Pancreas (tissue), 10 donors: ENCODE measurements at regions not wholly inside any gene's neighbourhood (a gene's known extent, or its start where the extent isn't known, plus 50 kb on each side); places are given as distances from the start of the nearest gene placed in this dataset.

ENCODE experiments used
- ATAC-seq, 4 donors: fragments of 200-7000 bp; cut with Tn5 transposase; one replicate each; pipeline versions ENCODE4 v1.8.0 to v1.9.1; 2020; ENCODE audit warnings: mild to moderate bottlenecking in 4 of 4, moderate library complexity in 4 of 4
- DNase-seq, 6 donors: peaks; one replicate each; pipeline ENCODE4 v3.0.0-alpha.2; 2020
- FAIRE-seq: peaks from 2 replicates; lab custom pipeline; 2012; peaks lifted over from hg19 to GRCh38; lab: Jason Lieb, UNC
- H3K27ac ChIP-seq, 4 donors: fragments of 200-600 bp; sonication (generic); 1 replicate in 3 of 4; 2 replicates in 1 of 4; pipeline versions ENCODE4 v1.5.0 to v1.8.0; 2020
- H3K27me3 ChIP-seq, 4 donors: fragments of 200-600 bp; one replicate each; pipeline ENCODE4 v1.8.0; 2021
- H3K36me3 ChIP-seq, 3 donors: fragments of 200-600 bp; sonication (generic) in 1 of 3; one replicate each; pipeline versions ENCODE4 v1.5.0 to v1.8.0; 2020 to 2021
- H3K4me1 ChIP-seq, 3 donors: fragments of 200-600 bp; one replicate each; pipeline ENCODE4 v1.8.0; 2021
- H3K4me3 ChIP-seq, 4 donors: fragments of 200-600 bp; sonication (generic) in 2 of 4; one replicate each; pipeline versions ENCODE4 v1.5.0 to v1.8.0; 2020 to 2021
- H3K9me3 ChIP-seq, 4 donors: fragments of 200-600 bp; one replicate each; pipeline ENCODE4 v1.8.0; 2021
- CTCF ChIP-seq, 4 donors: fragments of 200-600 bp; sonication (generic) in 3 of 4; IDR thresholded peaks; one replicate each; pipeline versions ENCODE4 v1.5.0 to v1.8.0; 2021; ENCODE audit warnings: antibody characterized with exemption in 4 of 4
- WGBS, 2 donors: extraction: QIAGEN DNeasy Blood & Tissue Kit; methylation state at CpG; one replicate each; pipeline ENCODE4 v1.1.7; 2013; 5-methylcytosine and 5-hydroxymethylcytosine counted together
- intact Hi-C, 3 donors: fragments of 100-400 bp; cut with DNase I; formaldehyde crosslinking; loops; one replicate each; pipeline versions ENCODE4 v1.11.1 to v1.14.2; 2022
- donor health status: healthy with polysubstance abuse.
- donor health status: DM: no; HTN: no; CAD: no; lungs with moderate emphysema.
- donor health status: DM: no; HTN: no; CAD: no.
- donor health status: control.
- donor health status: control.
- donor health status: Bipolar disorder and iron deficiency.
- donor health status: DM: yes; HTN: yes; CAD: no.
- donor health status: DM: no; HTN: no; CAD: no.
- donor health status: DM: no; HTN: no; CAD: no.
- donor health status: DM: yes; HTN: yes; CAD: no.

GRCh38 chr15:67917037-67917436 lies 77.2 kb upstream of the RNU6-1 start:
- Histone ChIP-seq H3K27ac (peak overlapping the region in 2 of 4 donors; percentile 13 to 82), H3K9me3 (no peaks in the 10 kb centered on the region), H3K27me3 (no peaks in the 10 kb centered on the region), H3K4me3 (no peak overlapping the region), H3K36me3 (no peaks in the 10 kb centered on the region), H3K4me1 (peaks cover 22 to 33% (median 33%) of the 10 kb centered on the region in 3 donors)
- TF ChIP-seq CTCF (IDR thresholded peaks at IDR 0.05) = no peak
- peak in 1 of 4 donors; percentile 51 for ATAC-seq
- 88 to 93% methylated on average over 4 of the region's 4 CpGs for WGBS, 2 donors
- FAIRE-seq = no peak
- intact Hi-C loops = no loop called here
- peak in 2 of 6 donors; percentile 19 to 24 for DNase-seq

GRCh38 chr15:67917636-67918035 lies 77.8 kb upstream of the RNU6-1 start:
- no peak for FAIRE-seq
- no peak for ATAC-seq
- Histone ChIP-seq H3K27ac (no peak overlapping the region), H3K27me3 (no peaks in the 10 kb centered on the region), H3K9me3 (no peaks in the 10 kb centered on the region), H3K4me3 (no peak overlapping the region), H3K36me3 (no peaks in the 10 kb centered on the region), H3K4me1 (peaks cover 22 to 33% (median 33%) of the 10 kb centered on the region in 3 donors)
- WGBS, 2 donors = 92 to 100% methylated on average over 1 of the region's 1 CpG
- intact Hi-C loops = no loop called here
- TF ChIP-seq CTCF (IDR thresholded peaks at IDR 0.05) = no peak
- no peak for DNase-seq

GRCh38 chr15:67918205-67918861 lies 78.5 kb upstream of the RNU6-1 start:
- no peak for FAIRE-seq
- Histone ChIP-seq H3K4me1 (peaks cover 22 to 33% (median 33%) of the 10 kb centered on the region in 3 donors), H3K27ac (no peak overlapping the region), H3K27me3 (no peaks in the 10 kb centered on the region), H3K9me3 (no peaks in the 10 kb centered on the region), H3K4me3 (no peak overlapping the region), H3K36me3 (no peaks in the 10 kb centered on the region)
- no peak for ATAC-seq
- intact Hi-C loops = no loop called here
- 96% methylated on average over 10 of the region's 10 CpGs for WGBS, 2 donors
- DNase-seq = no peak
- no peak for TF ChIP-seq CTCF (IDR thresholded peaks at IDR 0.05)

GRCh38 chr15:67920524-67921240 lies 80.8 kb upstream of the RNU6-1 start:
- Histone ChIP-seq H3K27ac (no peak overlapping the region), H3K4me1 (peaks cover 12 to 17% (median 16%) of the 10 kb centered on the region in 3 donors), H3K36me3 (no peaks in the 10 kb centered on the region), H3K9me3 (no peaks in the 10 kb centered on the region), H3K27me3 (no peaks in the 10 kb centered on the region), H3K4me3 (no peak overlapping the region)
- no peak for FAIRE-seq
- no peak for ATAC-seq
- no peak for DNase-seq
- WGBS, 2 donors = 85 to 86% methylated on average over 6 of the region's 6 CpGs
- TF ChIP-seq CTCF (IDR thresholded peaks at IDR 0.05) = no peak
- intact Hi-C loops = no loop called here
